NOMO-1 (cell line): ENCODE measurements at regions not wholly inside any gene's neighbourhood (a gene's known extent, or its start where the extent isn't known, plus 50 kb on each side); places are given as distances from the start of the nearest gene placed in this dataset.
"Not testable (repeated sequence)": the region's sequence is repeated elsewhere in the genome, so short reads cannot be mapped to it uniquely, and the experiment has no call there.

Experiments
- DNase-seq, 2 experiments: peaks; one replicate each; lab custom pipeline; 2025; ENCODE audit not compliant: unreplicated experiment in 2 of 2; lab: John Stamatoyannopoulos, UW

GRCh38 chr14:106004937-106005795, 478.8 kb downstream of the TMEM121 start:
- not testable (repeated sequence) for DNase-seq

GRCh38 chr14:106006043-106006442, 479.7 kb downstream of the TMEM121 start:
- DNase-seq: not testable (repeated sequence)

GRCh38 chr14:106006716-106007115, 480.3 kb downstream of the TMEM121 start:
- DNase-seq: not testable (repeated sequence)

- no peak for DNase-seq
These were observed 484.4 kb downstream of the TMEM121 start for GRCh38 chr14:106010783-106011182.

- not testable (repeated sequence) for DNase-seq
These were observed 485.4 kb downstream of the TMEM121 start for GRCh38 chr14:106011631-106012360.

- not testable (repeated sequence) for DNase-seq
These were observed 486.0 kb downstream of the TMEM121 start for GRCh38 chr14:106012361-106012725.

GRCh38 chr14:106013879-106014376, 487.5 kb downstream of the TMEM121 start:
- DNase-seq: no peak

- DNase-seq: not testable (repeated sequence)
These were observed 491.6 kb downstream of the TMEM121 start for GRCh38 chr14:106017952-106018351.

GRCh38 chr14:106021832-106022231, 495.4 kb downstream of the TMEM121 start:
- DNase-seq: no peak

- DNase-seq: not testable (repeated sequence)
These were observed 496.3 kb downstream of the TMEM121 start for GRCh38 chr14:106022648-106023047.

- no peak for DNase-seq
These were observed 497.0 kb downstream of the TMEM121 start for GRCh38 chr14:106023411-106023810.

- DNase-seq: no peak
These were observed 498.7 kb downstream of the TMEM121 start for GRCh38 chr14:106024983-106025604.

- no peak for DNase-seq
These were observed 499.6 kb downstream of the TMEM121 start for GRCh38 chr14:106026026-106026425.

GRCh38 chr14:106027759-106028158, 501.4 kb downstream of the TMEM121 start:
- DNase-seq: not testable (repeated sequence)

- no peak for DNase-seq
These were observed 503.6 kb downstream of the TMEM121 start for GRCh38 chr14:106029959-106030358.

- no peak for DNase-seq
These were observed 511.0 kb downstream of the TMEM121 start for GRCh38 chr14:106037380-106037779.

GRCh38 chr14:106038263-106038662, 511.9 kb downstream of the TMEM121 start:
- DNase-seq: no peak

GRCh38 chr14:106039400-106039799, 513.0 kb downstream of the TMEM121 start:
- DNase-seq: peak in 1 of 2 experiments; percentile 8

GRCh38 chr14:106044515-106044914, 518.1 kb downstream of the TMEM121 start:
- no peak for DNase-seq

GRCh38 chr14:106044949-106045596, 518.7 kb downstream of the TMEM121 start:
- DNase-seq: peak; percentile 9 to 64

GRCh38 chr14:106051796-106052195, 525.4 kb downstream of the TMEM121 start:
- no peak for DNase-seq
